Trophoblast cell (in vitro differentiated cells and primary cell): ENCODE measurements at regions not wholly inside any gene's neighbourhood (a gene's known extent, or its start where the extent isn't known, plus 50 kb on each side); places are given as distances from the start of the nearest gene placed in this dataset.

Experiments
- DNase-seq, 2 donors: peaks; one replicate each; pipeline ENCODE4 v3.0.0-alpha.2; 2016
- H2AFZ ChIP-seq: 2 replicates; pipeline ENCODE4 v1.6.1; 2013; ENCODE audit warnings: low read length, moderate library complexity, mild to moderate bottlenecking; ENCODE audit not compliant: insufficient read depth, poor library complexity
- H2AK5ac ChIP-seq: 2 replicates; pipeline ENCODE4 v1.6.1; 2013; ENCODE audit warnings: mild to moderate bottlenecking, low read length
- H2BK120ac ChIP-seq: 2 replicates; pipeline ENCODE4 v1.6.1; 2013; ENCODE audit warnings: low read length, mild to moderate bottlenecking, moderate library complexity; ENCODE audit not compliant: insufficient read depth, poor library complexity
- H2BK12ac ChIP-seq: 2 replicates; pipeline ENCODE4 v1.6.1; 2013; ENCODE audit warnings: mild to moderate bottlenecking, low read length, moderate library complexity
- H2BK5ac ChIP-seq: 2 replicates; pipeline ENCODE4 v1.6.1; 2013; ENCODE audit warnings: low read length, low read depth, moderate library complexity, mild to moderate bottlenecking; ENCODE audit not compliant: poor library complexity
- H3K14ac ChIP-seq: 2 replicates; pipeline ENCODE4 v1.6.1; 2013; ENCODE audit warnings: mild to moderate bottlenecking, low read length
- H3K18ac ChIP-seq: 2 replicates; pipeline ENCODE4 v1.6.1; 2013; ENCODE audit warnings: mild to moderate bottlenecking, low read length
- H3K23ac ChIP-seq: 2 replicates; pipeline ENCODE4 v1.6.1; 2013; ENCODE audit warnings: low read length
- H3K27ac ChIP-seq: 2 replicates; pipeline ENCODE4 v1.5.1; 2013; ENCODE audit warnings: low read depth, mild to moderate bottlenecking, inconsistent platforms, low read length, moderate library complexity
- H3K27me3 ChIP-seq: 2 replicates; pipeline ENCODE4 v1.6.1; 2013; ENCODE audit warnings: inconsistent platforms, mild to moderate bottlenecking, low read length, moderate library complexity; ENCODE audit not compliant: insufficient read depth
- H3K36me3 ChIP-seq, 2 experiments: 1 replicate in 1 of 2; 2 replicates in 1 of 2; pipeline ENCODE4 v1.6.1; 2013; ENCODE audit warnings: low read length in 2 of 2, mild to moderate bottlenecking in 2 of 2, moderate library complexity in 1 of 2; ENCODE audit not compliant: insufficient read depth in 2 of 2, control insufficient read depth in 1 of 2
- H3K4ac ChIP-seq: 2 replicates; pipeline ENCODE4 v1.6.1; 2013; ENCODE audit warnings: low read depth, mild to moderate bottlenecking, low read length, moderate library complexity
- H3K4me1 ChIP-seq, 2 experiments: 1 replicate in 1 of 2; 2 replicates in 1 of 2; pipeline ENCODE4 v1.6.1; 2013; ENCODE audit warnings: low read length in 2 of 2, mild to moderate bottlenecking in 2 of 2, moderate library complexity in 1 of 2; ENCODE audit not compliant: insufficient read depth in 2 of 2, control insufficient read depth in 1 of 2
- H3K4me2 ChIP-seq: 2 replicates; pipeline ENCODE4 v1.6.1; 2013; ENCODE audit warnings: inconsistent platforms, mild to moderate bottlenecking, low read length, moderate library complexity
- H3K4me3 ChIP-seq: 2 replicates; pipeline ENCODE4 v1.5.1; 2013; ENCODE audit warnings: mild to moderate bottlenecking, low read depth, low read length, inconsistent platforms
- H3K79me1 ChIP-seq: one replicate; pipeline ENCODE4 v1.6.1; 2013; ENCODE audit warnings: low read length
- H3K79me2 ChIP-seq: 2 replicates; pipeline ENCODE4 v1.6.1; 2013; ENCODE audit warnings: low read length, mild to moderate bottlenecking; ENCODE audit not compliant: control insufficient read depth, insufficient read depth, poor library complexity
- H3K9ac ChIP-seq: 2 replicates; pipeline ENCODE4 v1.6.1; 2013; ENCODE audit warnings: mild to moderate bottlenecking, low read length
- H3K9me3 ChIP-seq: 2 replicates; pipeline ENCODE4 v1.6.1; 2013; ENCODE audit warnings: low read depth, mild to moderate bottlenecking, control low read depth, inconsistent platforms, low read length; ENCODE audit not compliant: insufficient read depth
- H4K12ac ChIP-seq: 2 replicates; pipeline ENCODE4 v1.6.1; 2013; ENCODE audit warnings: low read depth, mild to moderate bottlenecking, low read length, moderate library complexity
- H4K8ac ChIP-seq: 2 replicates; pipeline ENCODE4 v1.6.1; 2013; ENCODE audit warnings: low read depth, mild to moderate bottlenecking, low read length, moderate library complexity
- H4K91ac ChIP-seq: one replicate; pipeline ENCODE4 v1.6.1; 2013; ENCODE audit warnings: low read depth, mild to moderate bottlenecking, low read length, moderate library complexity
- WGBS: extraction: QIAGEN DNeasy Blood & Tissue Kit; methylation state at CpG from one replicate; pipeline ENCODE4 v1.1.7; 2013; ENCODE audit warnings: missing lambda C conversion rate; ENCODE audit not compliant: insufficient read length, insufficient coverage; ENCODE audit errors: extremely low coverage; 5-methylcytosine and 5-hydroxymethylcytosine counted together

DNA sequence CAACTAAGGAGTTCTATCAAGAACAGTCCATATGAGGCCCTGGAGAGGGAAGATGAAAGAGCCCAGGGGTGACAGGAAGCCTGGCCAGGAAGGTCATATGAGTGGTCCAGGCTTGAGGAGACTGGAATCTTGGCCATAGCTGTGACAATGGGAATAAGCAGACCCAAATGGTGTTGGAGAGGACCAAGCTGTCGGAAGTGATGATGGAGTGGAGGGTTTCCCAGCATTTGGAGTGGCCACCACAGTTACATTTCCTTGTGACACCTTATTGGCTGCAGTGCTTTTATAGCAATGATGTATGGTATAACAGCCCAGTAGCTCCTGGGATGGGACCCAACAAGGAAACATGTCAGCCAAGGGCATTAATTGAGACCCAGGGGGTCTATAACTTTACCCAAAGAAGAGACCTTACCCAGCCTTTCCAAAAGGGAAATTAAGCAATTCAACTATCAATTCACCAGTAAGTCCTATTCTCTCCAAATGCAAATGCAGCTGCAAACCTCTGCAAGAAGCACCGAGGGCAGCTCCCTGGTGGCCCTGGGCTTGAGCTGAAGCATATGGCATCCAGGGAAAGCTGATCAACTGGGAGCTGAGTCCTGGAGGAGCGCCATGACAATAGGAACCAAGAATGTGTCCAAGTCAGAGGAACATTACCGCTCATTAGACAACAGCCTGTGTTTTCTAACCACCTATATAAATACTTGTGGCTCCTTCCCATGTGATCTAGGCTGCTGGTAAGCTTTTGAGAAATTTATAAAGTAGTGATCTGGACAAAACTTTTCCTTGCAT lies 219.4 kb downstream of the SOD2 start:
- Histone ChIP-seq H3K27ac (no peak overlapping the region), H2AFZ (no peak overlapping the region), H3K9ac (no peak overlapping the region), H3K4me2 (no peak overlapping the region), H3K18ac (no peak overlapping the region), H2AK5ac (no peak overlapping the region), H2BK120ac (no peak overlapping the region), H3K36me3 (no peaks in the 10 kb centered on the region), H3K4me3 (no peak overlapping the region), H2BK12ac (no peak overlapping the region), H4K91ac (no peak overlapping the region), H3K9me3 (peaks cover 7% of the 10 kb centered on the region), H3K27me3 (no peaks in the 10 kb centered on the region), H3K79me1 (no peaks in the 10 kb centered on the region), H3K79me2 (no peaks in the 10 kb centered on the region), H4K12ac (no peak overlapping the region), H2BK5ac (no peak overlapping the region), H3K14ac (no peak overlapping the region), H4K8ac (no peak overlapping the region), H3K4ac (no peak overlapping the region), H3K23ac (no peak overlapping the region), H3K4me1 (no peaks in the 10 kb centered on the region)
- DNase-seq = no peak
- WGBS = no CpG with 5 or more reads among the region's 4 CpGs

DNA sequence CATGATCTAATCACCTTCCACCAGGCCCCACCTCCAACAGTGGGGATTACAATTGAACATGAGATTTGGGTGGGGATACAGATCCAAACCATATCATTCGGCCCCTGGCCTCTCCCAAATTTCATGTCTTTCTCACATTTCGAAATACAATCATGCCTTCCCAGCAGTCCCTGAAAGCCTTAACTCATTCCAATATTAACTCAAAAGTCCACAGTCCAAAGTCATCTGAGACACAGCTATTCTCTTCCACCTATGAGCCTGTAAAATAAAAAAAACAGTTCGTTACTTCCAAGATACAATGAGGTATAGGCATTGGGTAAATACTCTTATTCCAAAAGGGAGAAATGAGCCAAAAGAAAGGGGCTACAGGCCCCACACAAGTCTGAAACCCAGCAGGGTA lies 222.6 kb downstream of the SOD2 start:
- no peak overlapping the region for H3K14ac ChIP-seq
- no peak overlapping the region for H3K18ac ChIP-seq
- H3K9ac ChIP-seq = no peak overlapping the region
- H3K9me3 ChIP-seq = peaks cover 7% of the 10 kb centered on the region
- H3K79me1 ChIP-seq = no peaks in the 10 kb centered on the region
- no peaks in the 10 kb centered on the region for H3K79me2 ChIP-seq
- H3K27ac ChIP-seq = no peak overlapping the region
- no peak overlapping the region for H2BK120ac ChIP-seq
- no CpG with 5 or more reads among the region's 3 CpGs for WGBS
- H2AK5ac ChIP-seq = no peak overlapping the region
- H4K8ac ChIP-seq = no peak overlapping the region
- H3K36me3 ChIP-seq = no peaks in the 10 kb centered on the region
- no peaks in the 10 kb centered on the region for H3K27me3 ChIP-seq
- H2BK5ac ChIP-seq = no peak overlapping the region
- DNase-seq = no peak
- H2BK12ac ChIP-seq = no peak overlapping the region
- no peak overlapping the region for H3K4ac ChIP-seq
- no peak overlapping the region for H3K23ac ChIP-seq
- no peak overlapping the region for H4K12ac ChIP-seq
- no peak overlapping the region for H3K4me3 ChIP-seq
- no peak overlapping the region for H4K91ac ChIP-seq
- H3K4me2 ChIP-seq = no peak overlapping the region
- no peaks in the 10 kb centered on the region for H3K4me1 ChIP-seq
- no peak overlapping the region for H2AFZ ChIP-seq

DNA sequence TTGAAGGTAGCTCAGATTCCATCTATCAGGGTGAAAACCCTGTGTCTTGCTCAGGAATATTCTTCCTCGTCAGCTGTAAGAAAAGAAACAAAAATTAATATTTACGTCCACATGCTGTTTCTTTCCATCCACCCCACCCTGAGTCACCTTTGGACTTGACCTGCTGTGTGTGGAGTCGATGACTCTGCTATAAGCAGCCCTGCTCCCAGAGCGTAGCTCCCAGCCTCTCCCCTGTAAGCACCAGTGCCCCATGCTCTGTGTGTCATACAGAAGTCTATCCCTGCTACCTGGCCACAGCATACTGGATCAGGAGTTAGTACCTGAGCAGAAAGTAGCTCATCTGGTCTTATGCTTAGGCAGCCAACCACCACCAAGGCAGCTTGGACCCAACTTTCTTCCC lies 223.6 kb downstream of the SOD2 start:
- H3K23ac ChIP-seq = no peak overlapping the region
- H3K79me2 ChIP-seq = no peaks in the 10 kb centered on the region
- no peak overlapping the region for H2AFZ ChIP-seq
- no peaks in the 10 kb centered on the region for H3K27me3 ChIP-seq
- no peak overlapping the region for H2BK5ac ChIP-seq
- H4K8ac ChIP-seq = no peak overlapping the region
- no peak overlapping the region for H3K4me2 ChIP-seq
- DNase-seq = no peak
- no peak overlapping the region for H3K18ac ChIP-seq
- no peak overlapping the region for H3K9ac ChIP-seq
- no peaks in the 10 kb centered on the region for H3K79me1 ChIP-seq
- H2BK12ac ChIP-seq = no peak overlapping the region
- H3K27ac ChIP-seq = no peak overlapping the region
- no peak overlapping the region for H4K12ac ChIP-seq
- no peak overlapping the region for H2AK5ac ChIP-seq
- H2BK120ac ChIP-seq = no peak overlapping the region
- no peak overlapping the region for H3K14ac ChIP-seq
- H3K9me3 ChIP-seq = peaks cover 5% of the 10 kb centered on the region
- WGBS = no CpG with 5 or more reads among the region's 4 CpGs
- no peak overlapping the region for H3K4ac ChIP-seq
- H3K4me3 ChIP-seq = no peak overlapping the region
- H3K4me1 ChIP-seq = no peaks in the 10 kb centered on the region
- H3K36me3 ChIP-seq = no peaks in the 10 kb centered on the region
- no peak overlapping the region for H4K91ac ChIP-seq

DNA sequence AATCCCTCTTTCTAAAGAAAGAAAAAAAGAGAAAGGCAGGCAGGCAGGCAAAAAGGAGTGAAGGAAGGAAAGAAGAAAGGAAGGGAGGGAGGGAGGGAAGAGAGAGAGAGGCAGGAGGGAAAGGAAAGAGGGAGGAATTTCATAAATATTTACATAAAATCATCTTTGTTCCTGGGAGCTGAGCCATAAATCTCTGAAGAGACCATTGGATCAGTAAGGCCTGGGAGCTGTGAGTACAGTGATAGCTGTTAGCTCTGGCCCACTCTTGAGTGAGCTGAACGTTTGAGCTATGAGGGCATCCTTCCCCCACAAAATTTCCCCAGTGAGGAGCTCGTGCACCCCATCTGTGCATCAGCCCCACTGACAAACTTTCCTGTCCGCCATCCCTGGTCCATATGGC lies 224.0 kb downstream of the SOD2 start:
- Histone ChIP-seq H3K23ac (no peak overlapping the region), H2AFZ (no peak overlapping the region), H4K8ac (no peak overlapping the region), H2BK5ac (no peak overlapping the region), H3K27me3 (no peaks in the 10 kb centered on the region), H3K4me3 (no peak overlapping the region), H4K91ac (no peak overlapping the region), H3K36me3 (no peaks in the 10 kb centered on the region), H2BK120ac (no peak overlapping the region), H3K79me2 (no peaks in the 10 kb centered on the region), H3K14ac (no peak overlapping the region), H4K12ac (no peak overlapping the region), H3K18ac (no peak overlapping the region), H2BK12ac (no peak overlapping the region), H3K9me3 (peaks cover 5% of the 10 kb centered on the region), H3K27ac (no peak overlapping the region), H3K4ac (no peak overlapping the region), H2AK5ac (no peak overlapping the region), H3K9ac (no peak overlapping the region), H3K4me2 (no peak overlapping the region), H3K4me1 (no peaks in the 10 kb centered on the region), H3K79me1 (no peaks in the 10 kb centered on the region)
- WGBS = no CpG with 5 or more reads among the region's 3 CpGs
- no peak for DNase-seq
